ENCODE measurements at regions not wholly inside any gene's neighbourhood (a gene's known extent, or its start where the extent isn't known, plus 50 kb on each side); places are given as distances from the start of the nearest gene placed in this dataset.

DNA sequence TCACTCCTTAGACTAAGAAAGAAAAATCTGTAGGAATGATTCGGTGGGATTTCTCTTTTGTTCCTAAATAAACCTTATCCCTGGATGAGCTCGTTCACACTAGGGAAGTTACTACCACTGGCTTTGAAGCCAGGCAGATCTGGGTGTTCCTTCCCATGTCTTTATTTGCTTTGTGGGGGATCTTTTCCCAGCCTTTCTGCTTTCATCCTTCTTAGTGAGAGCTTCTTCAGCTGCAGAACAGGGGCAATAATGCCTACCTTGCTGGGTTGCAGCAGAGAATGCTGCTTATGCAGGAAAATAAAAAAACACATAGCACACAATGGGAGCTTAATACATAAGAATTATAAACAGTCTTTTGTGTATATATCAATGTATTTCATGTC lies 292.1 kb downstream of the SOX11 start:
- TF ChIP-seq POLR2A (IDR thresholded peaks at IDR 0.05; ENCODE audit: low read length): no peak
- TF ChIP-seq GATA1 (IDR thresholded peaks at IDR 0.05; ENCODE audit: low read depth, low read length): no peak
